Ramos (cell line): ENCODE measurements at regions not wholly inside any gene's neighbourhood (a gene's known extent, or its start where the extent isn't known, plus 50 kb on each side); places are given as distances from the start of the nearest gene placed in this dataset.
"Not testable (repeated sequence)": the region's sequence is repeated elsewhere in the genome, so short reads cannot be mapped to it uniquely, and the experiment has no call there.

Experiments used
- in situ Hi-C: fragments of 300-500 bp; cut with MboI; formaldehyde crosslinking; loops from one replicate; pipeline ENCODE4 v1.14.3; 2022; ENCODE audit warnings: low sequenced_read_pairs; ENCODE audit not compliant: unreplicated experiment

DNA sequence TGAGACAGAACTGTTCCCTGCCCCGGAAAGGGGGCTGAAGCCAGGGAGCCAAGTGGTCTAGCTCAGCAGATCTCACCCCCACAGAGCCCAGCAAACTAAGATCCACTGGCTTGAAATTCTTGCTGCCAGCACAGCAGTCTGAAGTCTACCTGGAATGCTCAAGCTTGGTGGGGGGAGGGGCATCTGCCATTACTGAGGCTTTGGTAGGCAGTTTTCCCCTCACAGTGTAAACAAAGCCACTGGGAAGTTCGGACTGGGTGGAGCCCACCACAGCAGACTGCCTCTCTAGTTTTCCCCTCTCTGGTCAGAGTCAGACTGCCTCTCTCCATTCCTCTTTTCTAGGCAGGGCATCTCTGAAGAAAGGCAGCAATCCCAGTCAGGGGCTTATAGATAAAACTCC lies 68.5 kb upstream of the MAN1A1 start:
- in situ Hi-C loops, result not testable (repeated sequence)

DNA sequence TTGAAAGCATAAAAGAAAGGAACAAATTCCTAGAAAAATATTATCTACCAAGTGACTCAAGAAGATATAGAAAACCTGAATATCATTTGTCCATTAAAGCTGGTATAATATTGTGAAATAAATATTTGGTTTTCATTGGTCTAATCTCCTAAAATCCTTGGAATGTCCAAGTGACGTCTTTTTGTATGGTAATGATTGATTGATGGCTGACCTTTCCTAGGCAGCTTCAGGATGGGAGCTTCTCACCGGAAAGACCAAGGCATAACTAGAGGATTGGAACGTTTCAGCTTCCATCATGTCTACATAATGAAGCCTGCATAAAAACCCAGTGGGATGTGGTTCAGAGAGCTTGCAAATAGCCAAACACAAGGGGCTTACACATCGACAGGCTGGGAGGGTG lies 57.6 kb upstream of the MAN1A1 start:
- in situ Hi-C loops, result no loop called here

DNA sequence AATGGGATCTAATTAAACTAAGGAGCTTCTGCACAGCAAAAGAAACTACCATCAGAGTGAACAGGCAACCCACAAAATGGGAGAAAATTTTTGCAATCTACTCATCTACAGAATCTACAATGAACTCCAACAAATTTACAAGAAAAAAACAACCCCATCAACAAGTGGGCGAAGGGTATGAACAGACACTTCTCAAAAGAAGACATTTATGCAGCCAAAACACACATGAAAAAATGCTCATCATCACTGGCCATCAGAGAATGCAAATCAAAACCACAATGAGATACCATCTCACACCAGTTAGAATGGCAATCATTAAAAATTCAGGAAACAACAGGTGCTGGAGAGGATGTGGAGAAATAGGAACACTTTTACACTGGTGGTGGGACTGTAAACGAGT lies 55.6 kb upstream of the MAN1A1 start:
- in situ Hi-C loops, result not testable (repeated sequence)
